ENCODE measurements at regions not wholly inside any gene's neighbourhood (a gene's known extent, or its start where the extent isn't known, plus 50 kb on each side); places are given as distances from the start of the nearest gene placed in this dataset.

DNA sequence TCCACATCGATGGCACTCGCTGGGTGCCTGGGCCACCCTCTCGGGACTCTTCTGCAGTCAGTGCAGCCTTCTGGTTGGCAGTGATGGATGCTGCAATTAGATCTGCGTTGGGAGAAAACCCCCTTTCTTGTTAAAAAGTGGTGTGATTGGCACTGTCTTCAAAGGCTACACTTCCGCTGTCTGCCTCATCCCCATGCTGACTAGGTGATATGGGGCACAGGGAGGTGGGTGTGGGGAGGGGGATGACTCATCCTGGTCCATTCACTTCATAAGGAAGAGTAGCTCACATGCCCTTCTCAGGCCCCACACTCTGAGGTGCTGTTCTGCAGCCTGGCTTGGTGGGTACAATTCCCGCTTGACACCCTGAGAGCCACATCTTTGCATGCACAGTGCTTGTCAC, 77.4 kb downstream of the THNSL2 start:
- H3K4me3 ChIP-seq (ENCODE audit: low read depth, low read length) = no peak overlapping the region
- TF ChIP-seq, protein P1, sequence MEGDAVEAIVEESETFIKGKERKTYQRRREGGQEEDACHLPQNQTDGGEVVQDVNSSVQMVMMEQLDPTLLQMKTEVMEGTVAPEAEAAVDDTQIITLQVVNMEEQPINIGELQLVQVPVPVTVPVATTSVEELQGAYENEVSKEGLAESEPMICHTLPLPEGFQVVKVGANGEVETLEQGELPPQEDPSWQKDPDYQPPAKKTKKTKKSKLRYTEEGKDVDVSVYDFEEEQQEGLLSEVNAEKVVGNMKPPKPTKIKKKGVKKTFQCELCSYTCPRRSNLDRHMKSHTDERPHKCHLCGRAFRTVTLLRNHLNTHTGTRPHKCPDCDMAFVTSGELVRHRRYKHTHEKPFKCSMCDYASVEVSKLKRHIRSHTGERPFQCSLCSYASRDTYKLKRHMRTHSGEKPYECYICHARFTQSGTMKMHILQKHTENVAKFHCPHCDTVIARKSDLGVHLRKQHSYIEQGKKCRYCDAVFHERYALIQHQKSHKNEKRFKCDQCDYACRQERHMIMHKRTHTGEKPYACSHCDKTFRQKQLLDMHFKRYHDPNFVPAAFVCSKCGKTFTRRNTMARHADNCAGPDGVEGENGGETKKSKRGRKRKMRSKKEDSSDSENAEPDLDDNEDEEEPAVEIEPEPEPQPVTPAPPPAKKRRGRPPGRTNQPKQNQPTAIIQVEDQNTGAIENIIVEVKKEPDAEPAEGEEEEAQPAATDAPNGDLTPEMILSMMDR (IDR thresholded peaks at IDR 0.05; ENCODE audit: low read depth, low read length) = no peak

DNA sequence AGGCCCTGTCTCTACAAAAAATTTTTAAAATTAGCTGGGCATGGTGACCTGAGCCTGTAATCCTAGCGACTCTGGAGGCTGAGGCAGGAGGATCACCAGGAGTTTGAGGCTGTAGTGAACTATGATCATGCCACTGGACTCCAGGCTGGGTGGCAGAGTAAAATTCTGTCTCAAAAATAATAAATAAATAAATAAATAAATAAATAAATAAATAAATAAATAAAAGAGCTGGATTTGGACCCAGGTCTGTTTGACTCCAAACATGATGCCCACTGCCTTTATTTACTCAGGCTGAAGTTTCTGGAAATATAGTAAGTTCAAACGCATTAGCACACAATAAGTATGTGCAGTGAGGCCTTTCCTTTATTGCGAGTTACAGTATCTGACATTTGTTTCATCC, 75.0 kb downstream of the THNSL2 start:
- TF ChIP-seq, protein P1 (IDR thresholded peaks at IDR 0.05; ENCODE audit: low read depth, low read length) = no peak
- H3K4me3 ChIP-seq (ENCODE audit: low read depth, low read length) = no peak overlapping the region

DNA sequence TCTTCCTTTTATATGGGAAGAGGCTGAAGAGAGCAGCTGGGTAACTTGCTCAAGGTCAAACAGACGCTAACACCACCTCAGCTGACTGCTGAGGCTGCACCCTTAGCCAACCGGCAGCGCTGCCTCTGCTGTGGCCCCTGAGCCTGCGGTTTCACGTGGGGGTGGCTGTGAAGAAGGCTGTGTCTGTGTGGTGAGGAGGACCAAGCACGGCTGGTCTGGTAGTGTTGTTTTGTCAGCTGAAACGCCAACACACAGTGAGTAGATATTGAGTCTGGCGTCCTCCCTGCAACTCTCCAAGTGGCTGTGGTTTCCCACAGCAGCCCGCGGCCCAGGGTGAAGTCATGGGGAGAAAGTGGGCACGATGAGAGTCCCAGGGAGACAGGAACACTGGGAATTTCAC, 69.6 kb downstream of the THNSL2 start:
- H3K4me3 ChIP-seq (ENCODE audit: low read depth, low read length) = no peak overlapping the region
- TF ChIP-seq, protein P1 (IDR thresholded peaks at IDR 0.05; ENCODE audit: low read depth, low read length) = no peak

DNA sequence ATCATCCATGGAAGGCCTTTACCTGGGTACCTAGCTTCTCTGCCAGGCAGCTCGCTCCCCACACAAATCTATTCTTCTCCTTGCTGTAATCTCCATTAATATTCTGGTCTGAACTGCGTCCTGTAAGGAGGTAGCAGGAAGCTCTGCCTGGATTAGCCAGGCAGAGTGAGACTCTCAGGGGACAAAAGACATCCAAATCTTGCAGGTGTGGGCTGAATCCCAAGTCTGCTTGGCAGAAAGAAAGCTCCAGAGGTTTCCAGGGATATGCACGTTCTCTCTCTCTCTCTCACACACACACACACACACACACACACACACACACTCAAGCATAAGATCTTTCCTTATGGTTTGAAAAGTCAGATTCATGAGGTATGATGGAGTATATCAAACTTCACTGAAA, 66.5 kb downstream of the THNSL2 start:
- H3K4me3 ChIP-seq (ENCODE audit: low read depth, low read length) = no peak overlapping the region
- TF ChIP-seq, protein P1 (IDR thresholded peaks at IDR 0.05; ENCODE audit: low read depth, low read length) = no peak

All from WI38 (cell line).